B cell (primary cell): ENCODE measurements at regions not wholly inside any gene's neighbourhood (a gene's known extent, or its start where the extent isn't known, plus 50 kb on each side); places are given as distances from the start of the nearest gene placed in this dataset.

ENCODE experiments used
- ATAC-seq: fragments of 200-7000 bp; cut with Tn5 transposase; one replicate; pipeline ENCODE4 v1.10.0; 2021; ENCODE audit warnings: low read depth, mild to moderate bottlenecking, moderate number of reproducible peaks, moderate library complexity
- CTCF ChIA-PET: fragments of 350-600 bp; sonication (Branson Sonifier 250); formaldehyde crosslinking; loops from one replicate; lab custom pipeline; 2021; ENCODE audit warnings: antibody characterized with exemption, inconsistent platforms; lab: Charles Lee
- POLR2A ChIA-PET: fragments of 350-600 bp; sonication (Branson Sonifier 250); formaldehyde crosslinking; loops from one replicate; lab custom pipeline; 2021; ENCODE audit warnings: antibody characterized with exemption; lab: Charles Lee
- DNase-seq: peaks from one replicate; pipeline ENCODE4 v3.0.0; 2013
- H2AFZ ChIP-seq: 2 replicates; pipeline ENCODE4 v1.6.1; 2012; ENCODE audit warnings: mild to moderate bottlenecking, low read depth, low read length; ENCODE audit not compliant: insufficient read depth, poor library complexity, severe bottlenecking
- H3K27ac ChIP-seq, 2 donors: 1 replicate in 1 of 2; 2 replicates in 1 of 2; pipeline ENCODE4 v1.5.1; 2012 to 2013; ENCODE audit warnings: low read length in 2 of 2, mild to moderate bottlenecking in 2 of 2, moderate library complexity in 1 of 2
- H3K27me3 ChIP-seq, 4 experiments: fragments of 200-600 bp in 1 of 4; sonication (generic) in 1 of 4; replicated peaks in 1 of 4; 1 replicate in 2 of 4; 2 replicates in 2 of 4; pipeline versions ENCODE4 v1.6.1 to v1.7.0; 2013 to 2016; ENCODE audit warnings: low read length in 3 of 4, mild to moderate bottlenecking in 2 of 4, mixed read lengths in 1 of 4, moderate library complexity in 1 of 4; ENCODE audit not compliant: insufficient read depth in 4 of 4, control insufficient read depth in 3 of 4; ENCODE audit errors: control extremely low read depth in 1 of 4
- H3K36me3 ChIP-seq, 2 experiments: replicated peaks in 1 of 2; 1 replicate in 1 of 2; 2 replicates in 1 of 2; pipeline versions ENCODE4 v1.6.1 to v1.7.1; 2013; ENCODE audit warnings: low read length in 1 of 2; ENCODE audit not compliant: insufficient read depth in 2 of 2, control insufficient read depth in 1 of 2; ENCODE audit errors: control extremely low read depth in 1 of 2, extremely low read depth in 1 of 2
- H3K4me1 ChIP-seq, 2 donors: fragments of 200-600 bp in 1 of 2; sonication (generic) in 1 of 2; 1 replicate in 1 of 2; 2 replicates in 1 of 2; pipeline versions ENCODE4 v1.5.1 to v1.6.1; 2013 to 2017; ENCODE audit warnings: low read length in 2 of 2; ENCODE audit not compliant: control insufficient read depth in 2 of 2, insufficient read depth in 2 of 2
- H3K4me2 ChIP-seq: replicated peaks from 2 replicates; pipeline ENCODE3; 2012; ENCODE audit warnings: mild to moderate bottlenecking, low read depth, low read length; ENCODE audit not compliant: poor library complexity, severe bottlenecking
- H3K4me3 ChIP-seq, 5 experiments: fragments of 200-600 bp in 1 of 5; sonication (generic) in 1 of 5; 1 replicate in 3 of 5; 2 replicates in 2 of 5; pipeline versions ENCODE4 v1.5.1 to v1.7.0; 2011 to 2016; ENCODE audit warnings: low read length in 4 of 5, mild to moderate bottlenecking in 4 of 5, low read depth in 2 of 5, control low read depth in 1 of 5, moderate library complexity in 1 of 5; ENCODE audit not compliant: insufficient read depth in 1 of 5; ENCODE audit errors: control extremely low read depth in 1 of 5, extremely low read depth in 1 of 5
- H3K79me2 ChIP-seq: fragments of 200-600 bp; sonication (generic); one replicate; pipeline ENCODE4 v1.6.0; 2016; ENCODE audit warnings: low read length; ENCODE audit not compliant: control insufficient read depth, insufficient read depth
- H3K9ac ChIP-seq: fragments of 200-600 bp; sonication (generic); 2 replicates; pipeline ENCODE4 v1.6.1; 2017; ENCODE audit warnings: mild to moderate bottlenecking, low read length, moderate library complexity
- H3K9me3 ChIP-seq, 3 donors: one replicate each; pipeline versions ENCODE4 v1.6.1 to v1.7.1; 2013; ENCODE audit warnings: low read length in 2 of 3; ENCODE audit not compliant: control insufficient read depth in 2 of 3, insufficient read depth in 1 of 3; ENCODE audit errors: control extremely low read depth in 1 of 3
- H4K20me1 ChIP-seq: 2 replicates; pipeline ENCODE4 v1.6.0; 2012; ENCODE audit warnings: mild to moderate bottlenecking, low read length; ENCODE audit not compliant: insufficient read depth, control insufficient read depth, poor library complexity, severe bottlenecking
- H3K27ac Mint-ChIP-seq: one replicate; pipeline ENCODE4 v1.8.0; 2021; ENCODE audit warnings: mixed read lengths
- H3K27me3 Mint-ChIP-seq: one replicate; pipeline ENCODE4 v1.8.0; 2021; ENCODE audit warnings: mixed read lengths
- H3K4me1 Mint-ChIP-seq: one replicate; pipeline ENCODE4 v1.8.0; 2021; ENCODE audit warnings: mixed read lengths
- H3K4me3 Mint-ChIP-seq: one replicate; pipeline ENCODE4 v1.8.0; 2021; ENCODE audit warnings: mixed read lengths
- H3K9me3 Mint-ChIP-seq: one replicate; pipeline ENCODE4 v1.8.0; 2022; ENCODE audit warnings: mixed read lengths; ENCODE audit not compliant: insufficient read depth
- CTCF ChIP-seq: fragments of 200-600 bp; IDR thresholded peaks from one replicate; pipeline ENCODE4 v1.8.0; 2022; ENCODE audit warnings: antibody characterized with exemption, mild to moderate bottlenecking
- EZH2 ChIP-seq: IDR thresholded peaks from 2 replicates; pipeline ENCODE4 v1.6.1; 2012; ENCODE audit warnings: borderline replicate concordance, low read depth, mild to moderate bottlenecking, moderate library complexity, low read length; ENCODE audit not compliant: insufficient read depth, poor library complexity, severe bottlenecking
- WGBS: methylation state at CpG from one replicate; pipeline ENCODE4 v1.1.5; 2013; ENCODE audit warnings: missing lambda C conversion rate; ENCODE audit not compliant: insufficient coverage; 5-methylcytosine and 5-hydroxymethylcytosine counted together
- intact Hi-C: fragments of 100-400 bp; cut with micrococcal nuclease; formaldehyde crosslinking; loops from one replicate; pipeline ENCODE4 v1.10.0; 2022

- ATAC-seq (no peak), DNase-seq (no peak)
- Mint-ChIP-seq H3K27me3 (peaks cover 4% of the 10 kb centered on the region), H3K27ac (no peak overlapping the region), H3K4me1 (peaks cover 15% of the 10 kb centered on the region), H3K9me3 (peaks cover 2% of the 10 kb centered on the region), H3K4me3 (no peak overlapping the region)
- no peaks in the 10 kb centered on the region for H3K27me3 ChIP-seq
- peaks cover 9 to 15% of the 10 kb centered on the region in 2 donors for H3K4me1 ChIP-seq
- H3K9ac ChIP-seq: no peak overlapping the region
- H3K36me3 ChIP-seq: no peaks in the 10 kb centered on the region
- H2AFZ ChIP-seq: no peak overlapping the region
- intact Hi-C loops: no loop called here
- ChIA-PET POLR2A (no interaction called here), CTCF (interaction anchor here (1.3 kb wide), 1 partner anchor 9 kb away, joined by 4 read pairs; no protein-coding TSS in a partner anchor)
- no peak overlapping the region for H3K4me2 ChIP-seq
- no peak overlapping the region for H3K4me3 ChIP-seq
- no peak overlapping the region for H3K27ac ChIP-seq
- H3K79me2 ChIP-seq: no peaks in the 10 kb centered on the region
- no peaks in the 10 kb centered on the region for H4K20me1 ChIP-seq
- peaks cover 0 to 4% (median 0%) of the 10 kb centered on the region in 3 donors for H3K9me3 ChIP-seq
- 76% methylated on average over 3 of the region's 3 CpGs for WGBS
- no peak for TF ChIP-seq EZH2
- no peak for TF ChIP-seq CTCF
Observed at GRCh38 chr5:133744960-133745308, 132.6 kb upstream of the FSTL4 start.

- CTCF ChIA-PET: interaction anchor here (0.6 to 1.3 kb wide), 2 partner anchors 10 to 701 kb away, joined by 3 to 4 read pairs; no protein-coding TSS in a partner anchor
- Mint-ChIP-seq H3K27me3 (peaks cover 4% of the 10 kb centered on the region), H3K9me3 (peaks cover 2% of the 10 kb centered on the region)
Observed at GRCh38 chr5:133744051-133744959, 132.0 kb upstream of the FSTL4 start.

More at GRCh38 chr5:133744051-133744959, 132.0 kb upstream of the FSTL4 start:
- H3K9me3 ChIP-seq: peaks cover 0 to 4% (median 0%) of the 10 kb centered on the region in 3 donors
- POLR2A ChIA-PET: no interaction called here
- intact Hi-C loops: no loop called here
- H3K27ac ChIP-seq: no peak overlapping the region
- WGBS: 60% methylated on average over 11 of the region's 14 CpGs
- Mint-ChIP-seq H3K27ac (peak overlapping the region; percentile 27), H3K4me3 (no peak overlapping the region), H3K4me1 (peaks cover 15% of the 10 kb centered on the region)
- no peaks in the 10 kb centered on the region for H4K20me1 ChIP-seq
- H3K9ac ChIP-seq: no peak overlapping the region
- H3K27me3 ChIP-seq: no peaks in the 10 kb centered on the region
- no peaks in the 10 kb centered on the region for H3K36me3 ChIP-seq
- no peak overlapping the region for H3K4me3 ChIP-seq
- no peak overlapping the region for H2AFZ ChIP-seq
- TF ChIP-seq EZH2 (no peak), CTCF (no peak)
- no peak overlapping the region for H3K4me2 ChIP-seq
- peak; percentile 37 for DNase-seq
- no peak for ATAC-seq
- H3K79me2 ChIP-seq: no peaks in the 10 kb centered on the region
- H3K4me1 ChIP-seq: peaks cover 9 to 15% of the 10 kb centered on the region in 2 donors
